HEK293T (cell line): ENCODE measurements at regions not wholly inside any gene's neighbourhood (a gene's known extent, or its start where the extent isn't known, plus 50 kb on each side); places are given as distances from the start of the nearest gene placed in this dataset.

ENCODE experiments used
- CTCF ChIA-PET: fragments of 350-600 bp; formaldehyde crosslinking; extraction: SDS; loops from one replicate; lab custom pipeline; 2021; ENCODE audit warnings: antibody characterized with exemption, inconsistent platforms; lab: Yijun Ruan, JAX
- POLR2A ChIA-PET: fragments of 350-600 bp; formaldehyde crosslinking; extraction: SDS; loops from one replicate; lab custom pipeline; 2020; ENCODE audit warnings: antibody characterized with exemption, inconsistent platforms; lab: Yijun Ruan, JAX
- DNase-seq: peaks from one replicate; pipeline ENCODE4 v3.0.0; 2012; ENCODE audit warnings: mixed read lengths; ENCODE audit errors: extremely low spot score
- ARNT ChIP-seq: fragments of 450-650 bp; IDR thresholded peaks from 2 replicates; pipeline ENCODE4 v1.6.1; 2017; ENCODE audit warnings: mild to moderate bottlenecking
- BHLHE40 ChIP-seq: fragments of 450-650 bp; IDR thresholded peaks from 2 replicates; pipeline ENCODE4 v1.6.1; 2016; ENCODE audit warnings: mild to moderate bottlenecking, moderate library complexity, borderline replicate concordance
- CTBP1 ChIP-seq: fragments of 450-650 bp; IDR thresholded peaks from 2 replicates; pipeline ENCODE4 v1.6.1; 2016; ENCODE audit warnings: borderline replicate concordance
- ELF4 ChIP-seq: fragments of 450-650 bp; IDR thresholded peaks from 2 replicates; pipeline ENCODE4 v1.6.1; 2017; ENCODE audit warnings: antibody characterized with exemption
- FOXA1 ChIP-seq: fragments of 450-650 bp; IDR thresholded peaks from 2 replicates; pipeline ENCODE4 v1.6.1; 2016; ENCODE audit warnings: mild to moderate bottlenecking
- FOXK2 ChIP-seq: fragments of 450-650 bp; IDR thresholded peaks from 2 replicates; pipeline ENCODE4 v1.6.1; 2016; ENCODE audit warnings: mild to moderate bottlenecking
- FOXM1 ChIP-seq: fragments of 450-650 bp; IDR thresholded peaks from 2 replicates; pipeline ENCODE4 v1.6.1; 2017; ENCODE audit warnings: mild to moderate bottlenecking, borderline replicate concordance
- HDGF ChIP-seq: fragments of 450-650 bp; IDR thresholded peaks from 2 replicates; pipeline ENCODE4 v1.6.1; 2017; ENCODE audit warnings: antibody characterized with exemption, borderline replicate concordance
- L3MBTL2 ChIP-seq: fragments of 450-650 bp; conservative IDR thresholded peaks from 2 replicates; pipeline ENCODE4 v1.6.1; 2016; ENCODE audit warnings: mild to moderate bottlenecking
- LEF1 ChIP-seq: fragments of 450-650 bp; IDR thresholded peaks from 2 replicates; pipeline ENCODE4 v1.6.1; 2017; ENCODE audit warnings: mild to moderate bottlenecking, borderline replicate concordance
- NFRKB ChIP-seq: fragments of 450-650 bp; IDR thresholded peaks from 2 replicates; pipeline ENCODE4 v1.6.1; 2016; ENCODE audit warnings: mild to moderate bottlenecking, moderate library complexity
- PKNOX1 ChIP-seq: fragments of 450-650 bp; IDR thresholded peaks from 2 replicates; pipeline ENCODE4 v1.6.1; 2016
- SP1 ChIP-seq: fragments of 450-650 bp; IDR thresholded peaks from 2 replicates; pipeline ENCODE4 v1.6.1; 2017
- SUZ12 ChIP-seq: fragments of 450-650 bp; IDR thresholded peaks from 2 replicates; pipeline ENCODE4 v1.6.1; 2016; ENCODE audit warnings: mild to moderate bottlenecking
- TARDBP ChIP-seq: fragments of 450-650 bp; IDR thresholded peaks from 2 replicates; pipeline ENCODE4 v1.6.1; 2016
- ZNF384 ChIP-seq: fragments of 450-650 bp; IDR thresholded peaks from 2 replicates; pipeline ENCODE4 v1.6.1; 2016

- TF ChIP-seq NFRKB (no peak), TARDBP (no peak), LEF1 (no peak), SP1 (no peak), PKNOX1 (no peak), ELF4 (no peak), FOXM1 (no peak), ARNT (no peak), FOXK2 (no peak), CTBP1 (no peak), SUZ12 (no peak), L3MBTL2 (no peak), HDGF (no peak), FOXA1 (no peak), BHLHE40 (no peak), ZNF384 (no peak)
- DNase-seq = no peak
- ChIA-PET POLR2A (interaction anchor here (1.0 kb wide), 1 partner anchor 38 kb away, joined by 3 read pairs; no protein-coding TSS in a partner anchor), CTCF (no interaction called here)
Observed at GRCh38 chr4:149952716-149953115, 125.5 kb upstream of the DCLK2 start.

GRCh38 chr4:149955780-149956390 lies 122.4 kb upstream of the DCLK2 start:
- ChIA-PET POLR2A (no interaction called here), CTCF (no interaction called here)
- no peak for TF ChIP-seq ARNT
- no peak for TF ChIP-seq ELF4
- TF ChIP-seq PKNOX1 = no peak
- TF ChIP-seq SP1 = no peak
- TF ChIP-seq SUZ12 = no peak
- no peak for TF ChIP-seq TARDBP
- TF ChIP-seq FOXA1 = no peak
- DNase-seq = no peak

- POLR2A ChIA-PET = no interaction called here
- CTCF ChIA-PET = no interaction called here
Observed at GRCh38 chr4:149956678-149957077, 121.6 kb upstream of the DCLK2 start.

GRCh38 chr4:149961876-149962597 lies 116.2 kb upstream of the DCLK2 start:
- no peak for TF ChIP-seq SUZ12
- no peak for TF ChIP-seq LEF1
- TF ChIP-seq FOXA1 = no peak
- no peak for TF ChIP-seq ZNF384
- no peak for TF ChIP-seq TARDBP
- no peak for TF ChIP-seq HDGF
- no peak for TF ChIP-seq ARNT
- TF ChIP-seq L3MBTL2 = no peak
- TF ChIP-seq SP1 = no peak
- TF ChIP-seq FOXM1 = no peak
- TF ChIP-seq PKNOX1 = no peak
- no peak for TF ChIP-seq ELF4
- no peak for TF ChIP-seq FOXK2
- TF ChIP-seq CTBP1 = no peak
- TF ChIP-seq BHLHE40 = no peak
- no peak for TF ChIP-seq NFRKB
- no peak for DNase-seq
- CTCF ChIA-PET = no interaction called here
- POLR2A ChIA-PET = no interaction called here

More at GRCh38 chr4:149956678-149957077, 121.6 kb upstream of the DCLK2 start:
- TF ChIP-seq TARDBP = no peak
- TF ChIP-seq FOXK2 = no peak
- TF ChIP-seq HDGF = no peak
- no peak for TF ChIP-seq L3MBTL2
- TF ChIP-seq FOXA1 = no peak
- DNase-seq = no peak

- ChIA-PET CTCF (no interaction called here), POLR2A (no interaction called here)
- no peak for TF ChIP-seq FOXK2
- TF ChIP-seq NFRKB = no peak
- TF ChIP-seq SP1 = no peak
- TF ChIP-seq FOXM1 = no peak
- no peak for TF ChIP-seq BHLHE40
- no peak for TF ChIP-seq FOXA1
- TF ChIP-seq ELF4 = no peak
- TF ChIP-seq CTBP1 = no peak
- no peak for TF ChIP-seq LEF1
- TF ChIP-seq SUZ12 = no peak
- no peak for TF ChIP-seq L3MBTL2
- TF ChIP-seq TARDBP = no peak
- no peak for TF ChIP-seq HDGF
- no peak for TF ChIP-seq ARNT
- DNase-seq = no peak
Observed at GRCh38 chr4:149964001-149964796, 114.0 kb upstream of the DCLK2 start.
